ENCODE measurements at regions not wholly inside any gene's neighbourhood (a gene's known extent, or its start where the extent isn't known, plus 50 kb on each side); places are given as distances from the start of the nearest gene placed in this dataset.

DNA sequence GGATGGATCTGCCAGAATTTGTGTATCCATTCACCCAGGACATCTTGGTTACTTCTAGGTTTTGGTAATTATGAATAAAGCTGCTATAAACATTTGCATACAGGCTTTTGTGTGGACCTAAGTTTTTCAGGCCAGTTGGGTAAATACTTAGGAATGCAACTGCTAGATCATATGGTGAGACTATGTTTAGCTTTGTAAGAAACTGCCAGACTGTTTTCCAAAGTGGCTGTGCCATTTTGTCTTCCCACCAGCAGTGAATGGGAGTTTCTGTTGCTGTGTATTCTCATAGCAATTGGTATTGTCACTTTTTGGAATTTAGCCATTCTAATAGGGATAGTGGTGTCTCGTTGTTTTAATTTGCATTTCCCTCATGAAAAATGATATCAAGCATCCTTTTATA lies 133.0 kb downstream of the KIF26A start:
- no peak for DNase-seq (ENCODE audit: low read depth in 2 of 3, low spot score in 1 of 3)

- DNase-seq (ENCODE audit: low read depth in 2 of 3, low spot score in 1 of 3) = no peak
Observed at GRCh38 chr14:104274806-104275205, 136.4 kb downstream of the KIF26A start.

GRCh38 chr14:104277416-104278213 lies 139.2 kb downstream of the KIF26A start:
- no peak for DNase-seq (ENCODE audit: low read depth in 2 of 3, low spot score in 1 of 3)

GRCh38 chr14:104278214-104278534 lies 139.8 kb downstream of the KIF26A start:
- DNase-seq (ENCODE audit: low read depth in 2 of 3, low spot score in 1 of 3) = no peak

DNA sequence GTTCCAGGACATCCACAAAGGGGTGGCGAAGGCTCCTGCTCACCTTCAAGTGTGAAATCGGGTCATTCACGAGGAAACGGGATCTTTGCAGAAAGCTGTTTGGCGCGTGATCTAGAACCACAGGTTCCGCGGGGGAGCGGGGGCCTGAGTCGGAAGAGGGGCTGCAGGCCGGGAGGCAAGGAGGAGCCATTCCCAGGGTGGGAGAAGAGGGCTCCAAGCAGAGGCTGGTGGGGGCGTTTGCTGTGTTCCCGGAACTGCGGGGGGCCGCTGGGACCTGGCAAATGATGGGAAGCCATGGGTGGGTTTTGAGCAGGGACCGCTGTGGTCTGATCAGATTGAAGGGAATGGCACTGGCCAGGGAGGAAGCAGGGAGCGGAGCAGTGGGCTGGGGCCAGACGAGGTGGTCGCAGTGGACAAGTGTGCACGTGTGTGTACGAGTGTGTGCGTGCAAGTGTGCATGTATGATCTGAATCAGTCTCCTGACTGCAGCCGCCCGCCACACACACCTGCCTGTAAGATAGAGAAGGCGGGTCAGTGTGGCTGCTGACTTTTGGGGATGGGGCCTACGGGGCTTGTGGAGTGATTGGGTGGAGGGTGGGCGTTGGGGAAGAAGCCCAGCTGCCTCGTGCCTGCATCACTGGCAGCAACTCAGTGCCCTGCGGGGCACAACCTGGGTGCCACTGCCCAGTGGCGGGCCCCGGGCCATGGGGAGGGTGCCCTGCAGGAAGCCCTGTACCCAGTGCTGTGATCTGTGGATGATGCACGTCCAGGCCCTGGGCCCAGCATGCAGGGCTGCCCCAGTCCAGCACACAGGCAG lies 141.9 kb downstream of the KIF26A start:
- DNase-seq (ENCODE audit: low read depth in 2 of 3, low spot score in 1 of 3) = no peak

- DNase-seq (ENCODE audit: low read depth in 2 of 3, low spot score in 1 of 3) = no peak
Observed at GRCh38 chr14:104280902-104281767, 142.7 kb downstream of the KIF26A start.

GRCh38 chr14:104281768-104282301 lies 143.4 kb downstream of the KIF26A start:
- no peak for DNase-seq (ENCODE audit: low read depth in 2 of 3, low spot score in 1 of 3)

DNA sequence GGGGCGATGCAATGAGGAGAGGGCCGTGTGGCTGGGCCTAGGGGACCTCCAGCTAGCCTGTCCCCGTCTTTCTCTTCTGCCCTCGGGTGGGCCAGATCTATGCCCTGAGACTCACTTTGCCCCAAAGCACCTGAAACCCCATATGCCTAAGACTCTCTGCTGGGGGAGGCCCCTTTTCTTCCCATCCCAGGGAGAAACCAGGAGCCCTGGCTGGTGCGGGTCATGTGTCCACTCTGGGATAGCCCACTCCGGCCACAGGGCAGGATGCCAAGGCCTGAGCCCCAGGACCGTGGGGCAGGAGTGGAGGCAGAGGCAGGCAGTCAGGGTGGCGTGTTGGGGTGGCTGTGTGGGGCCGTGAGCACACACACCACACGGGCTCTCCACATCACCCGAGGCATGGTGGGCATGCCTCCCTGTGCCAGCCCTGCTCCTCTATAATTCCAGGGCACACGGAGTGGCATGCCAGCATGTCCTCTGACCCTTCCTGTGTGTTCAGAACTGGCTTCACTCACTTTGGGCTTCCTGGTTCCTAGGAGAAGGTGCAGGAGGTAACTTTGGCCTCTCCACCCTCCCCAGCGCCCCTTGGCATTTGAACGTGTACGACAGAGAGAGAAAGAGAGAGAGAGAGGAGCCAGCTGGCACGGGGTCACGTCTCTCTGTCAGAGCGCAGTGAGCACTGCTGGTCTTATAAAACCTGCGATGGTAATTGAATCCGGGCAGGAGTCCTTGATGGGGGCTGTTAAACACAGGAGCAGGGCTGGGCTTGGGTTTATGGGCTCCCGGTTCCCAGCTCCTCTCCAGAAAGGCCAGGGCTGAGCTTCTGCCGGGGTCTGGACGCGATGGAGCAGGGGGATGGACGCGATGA lies 144.2 kb downstream of the KIF26A start:
- DNase-seq (ENCODE audit: low read depth in 2 of 3, low spot score in 1 of 3) = no peak

GRCh38 chr14:104283197-104284106 lies 145.1 kb downstream of the KIF26A start:
- no peak for DNase-seq (ENCODE audit: low read depth in 2 of 3, low spot score in 1 of 3)

DNA sequence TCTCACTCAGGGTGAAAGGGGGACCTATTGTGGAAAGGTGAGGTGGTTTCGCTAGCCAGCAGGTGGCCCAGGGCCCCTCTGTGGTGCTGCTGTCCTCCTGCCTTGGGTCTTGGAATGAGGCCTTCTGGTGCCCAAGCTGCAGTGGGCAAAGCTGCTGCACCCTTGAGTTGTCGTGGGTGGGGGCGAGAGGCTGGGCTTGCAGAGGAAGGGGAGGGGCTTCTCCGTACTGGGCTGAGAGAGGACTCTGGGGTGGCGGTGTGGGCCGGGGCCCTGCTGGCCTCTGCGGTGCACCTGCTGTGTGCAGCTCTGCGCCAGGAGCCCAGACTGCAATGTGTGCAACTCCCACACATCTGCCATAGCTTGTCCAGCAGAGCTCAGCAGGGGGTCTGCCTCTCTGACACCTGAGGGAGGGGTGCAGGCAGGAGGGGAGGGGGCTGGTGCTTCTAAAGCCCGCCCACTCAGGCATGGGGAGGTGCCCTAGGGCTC lies 145.8 kb downstream of the KIF26A start:
- no peak for DNase-seq (ENCODE audit: low read depth in 2 of 3, low spot score in 1 of 3)

DNA sequence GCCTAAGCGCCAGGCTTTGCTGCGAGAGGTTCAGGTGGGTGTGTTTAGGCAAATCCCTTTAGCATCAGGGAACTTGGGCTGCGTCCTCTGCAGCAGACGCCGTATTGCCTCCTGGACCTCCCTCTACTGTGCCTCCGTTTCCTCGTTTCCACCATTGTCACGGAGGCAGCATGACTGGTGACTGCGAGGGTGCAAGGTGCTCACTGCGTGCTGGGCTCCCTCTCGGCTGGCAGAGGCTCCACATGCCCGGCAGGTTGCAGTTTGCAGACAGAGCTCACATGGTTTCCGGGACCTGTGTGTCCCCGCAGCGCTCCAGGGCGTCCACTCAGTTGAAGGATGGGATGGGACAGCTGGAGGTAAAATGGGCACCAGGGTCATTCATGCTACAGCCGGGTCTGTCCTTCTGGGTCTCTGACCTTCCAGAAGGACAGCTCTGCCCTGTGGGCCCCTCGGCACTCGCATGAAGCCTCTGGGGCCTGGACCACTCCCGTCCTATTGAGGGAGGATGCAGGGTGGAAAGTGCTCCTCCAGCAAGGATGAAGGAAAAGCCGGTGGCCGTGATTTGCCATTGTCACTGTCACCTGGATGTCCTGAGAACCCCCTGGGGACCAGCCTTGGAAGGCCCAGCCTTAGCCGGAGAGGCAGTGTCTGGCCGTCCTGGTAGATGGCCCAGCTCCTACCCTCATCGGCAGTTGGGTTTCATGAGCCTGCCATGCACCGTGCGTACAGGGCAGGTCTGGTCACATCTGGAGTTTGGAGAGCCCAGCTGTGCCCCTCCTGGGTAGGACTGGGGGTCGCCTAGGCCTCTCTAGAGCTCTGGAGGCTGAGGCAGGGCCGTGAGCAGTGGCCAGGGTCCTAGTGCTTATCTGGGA lies 146.5 kb downstream of the KIF26A start:
- DNase-seq (ENCODE audit: low read depth in 2 of 3, low spot score in 1 of 3) = no peak

DNA sequence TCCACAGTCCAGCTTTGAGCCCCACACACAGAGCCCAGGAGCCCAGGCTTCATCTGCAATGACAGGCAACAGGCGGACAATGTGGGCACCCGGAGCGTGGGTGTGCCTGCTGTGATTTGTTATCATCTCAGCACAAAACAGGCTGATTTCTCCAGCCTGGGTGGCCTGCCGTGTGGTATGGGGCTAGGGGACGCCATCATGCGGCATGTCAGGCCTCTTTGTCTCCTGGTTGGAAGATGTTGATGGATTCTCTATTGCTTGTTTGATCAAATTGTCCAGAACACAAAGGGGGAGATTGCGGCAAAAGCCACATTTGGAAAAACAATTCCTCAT lies 147.1 kb downstream of the KIF26A start:
- no peak for DNase-seq (ENCODE audit: low read depth in 2 of 3, low spot score in 1 of 3)

GRCh38 chr14:104286086-104286485 lies 147.7 kb downstream of the KIF26A start:
- DNase-seq (ENCODE audit: low read depth in 2 of 3, low spot score in 1 of 3) = no peak

DNA sequence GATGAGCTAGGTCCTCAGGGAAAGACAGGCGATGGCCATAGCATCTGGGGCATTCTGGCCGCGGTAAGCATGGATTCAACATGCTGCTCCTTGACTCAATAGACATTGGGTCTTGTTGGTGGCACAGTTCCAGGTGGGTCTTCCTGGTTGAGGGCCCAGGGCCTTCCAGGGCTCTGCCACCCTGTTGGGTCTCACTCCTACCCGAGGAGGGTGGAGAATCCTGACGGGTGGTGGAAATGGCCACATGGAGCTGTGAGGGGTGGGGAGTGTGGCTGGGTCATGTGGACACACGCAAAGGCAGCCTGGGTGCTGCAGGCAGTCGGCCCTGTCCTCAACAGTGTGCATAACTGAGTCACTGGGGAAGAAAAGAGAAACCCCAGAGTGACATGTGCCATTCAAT lies 148.1 kb downstream of the KIF26A start:
- no peak for DNase-seq (ENCODE audit: low read depth in 2 of 3, low spot score in 1 of 3)

GRCh38 chr14:104287301-104288009 lies 149.1 kb downstream of the KIF26A start:
- DNase-seq (ENCODE audit: low read depth in 2 of 3, low spot score in 1 of 3) = no peak

DNA sequence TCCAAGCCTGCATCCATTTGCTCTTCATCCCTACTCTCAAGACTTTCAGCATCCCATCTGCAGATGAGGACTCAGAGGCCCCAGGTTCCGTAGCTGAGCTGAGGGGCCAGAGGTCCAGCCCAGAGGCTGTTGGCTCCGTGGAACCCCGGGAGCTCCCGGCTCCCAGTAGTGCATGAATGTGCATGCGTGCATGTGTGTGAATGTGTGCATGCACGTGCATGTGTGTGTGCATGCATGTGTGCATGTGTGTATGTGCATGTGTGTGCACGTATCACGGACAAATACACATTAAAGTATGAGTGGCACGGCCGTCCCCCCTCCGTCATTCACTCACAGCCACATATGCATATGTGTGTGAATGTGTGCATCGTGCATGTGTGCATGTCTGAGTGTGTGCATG lies 149.9 kb downstream of the KIF26A start:
- DNase-seq (ENCODE audit: low read depth in 2 of 3, low spot score in 1 of 3) = no peak

DNA sequence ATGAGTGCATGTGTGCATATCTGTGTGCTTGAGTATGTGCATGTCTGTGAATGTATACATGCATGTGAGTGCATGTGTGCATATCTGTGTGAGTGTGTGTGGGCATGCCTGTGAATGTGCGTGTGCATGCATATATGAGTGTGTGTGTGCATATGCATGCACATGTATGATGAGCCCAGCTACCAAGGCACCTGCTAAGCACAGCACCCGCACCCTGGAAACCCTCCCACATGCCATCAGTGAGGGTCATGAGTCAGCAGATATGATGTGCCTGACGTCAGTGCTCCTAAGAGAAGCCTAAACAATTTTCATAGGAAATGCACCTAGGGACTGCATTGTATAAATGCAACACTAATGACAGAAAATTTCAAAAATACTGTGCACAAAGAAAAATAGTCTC lies 151.1 kb downstream of the KIF26A start:
- DNase-seq (ENCODE audit: low read depth in 2 of 3, low spot score in 1 of 3) = no peak

Data from stimulated activated CD4-positive, alpha-beta T cell treated with anti-CD3 and anti-CD28 coated beads, Interleukin-12 subunit alpha, Interleukin-12 subunit beta, amount 100 ng/mL, for 48 hours (primary cell).